NCI-H345 (cell line): ENCODE measurements at regions not wholly inside any gene's neighbourhood (a gene's known extent, or its start where the extent isn't known, plus 50 kb on each side); places are given as distances from the start of the nearest gene placed in this dataset.

Experiments
- DNase-seq: peaks from one replicate; lab custom pipeline; 2025; lab: John Stamatoyannopoulos, UW

GRCh38 chr1:234936612-234937389 lies 191.8 kb downstream of the TOMM20 start:
- no peak for DNase-seq

GRCh38 chr1:234934611-234935033 lies 194.0 kb downstream of the TOMM20 start:
- no peak for DNase-seq

GRCh38 chr1:234933475-234933874 lies 195.2 kb downstream of the TOMM20 start:
- no peak for DNase-seq

GRCh38 chr1:234932511-234933430 lies 195.9 kb downstream of the TOMM20 start:
- no peak for DNase-seq

- no peak for DNase-seq
Measured at GRCh38 chr1:234932106-234932505, 196.5 kb downstream of the TOMM20 start.

- DNase-seq, result no peak
Measured at GRCh38 chr1:234931404-234931973, 197.1 kb downstream of the TOMM20 start.

- DNase-seq, result no peak
Measured at GRCh38 chr1:234929369-234929768, 199.3 kb downstream of the TOMM20 start.

- DNase-seq, result no peak
Measured at GRCh38 chr1:234928642-234929041, 200.0 kb downstream of the TOMM20 start.

- no peak for DNase-seq
Measured at GRCh38 chr1:234927971-234928640, 200.5 kb downstream of the TOMM20 start.

GRCh38 chr1:234927312-234927970 lies 201.2 kb downstream of the TOMM20 start:
- no peak for DNase-seq

GRCh38 chr1:234926559-234927311 lies 201.9 kb downstream of the TOMM20 start:
- no peak for DNase-seq

- peak; percentile 78 for DNase-seq
Measured at GRCh38 chr1:234926264-234926558, 202.4 kb downstream of the TOMM20 start.

GRCh38 chr1:234925440-234926263 lies 203.0 kb downstream of the TOMM20 start:
- no peak for DNase-seq

- no peak for DNase-seq
Measured at GRCh38 chr1:234924450-234925355, 203.9 kb downstream of the TOMM20 start.

- DNase-seq, result no peak
Measured at GRCh38 chr1:234923626-234924025, 205.0 kb downstream of the TOMM20 start.

- no peak for DNase-seq
Measured at GRCh38 chr1:234922987-234923386, 205.7 kb downstream of the TOMM20 start.

- no peak for DNase-seq
Measured at GRCh38 chr1:234921266-234922062, 207.2 kb downstream of the TOMM20 start.

GRCh38 chr1:234920843-234921140 lies 207.8 kb downstream of the TOMM20 start:
- DNase-seq, result no peak
